ENCODE measurements at regions not wholly inside any gene's neighbourhood (a gene's known extent, or its start where the extent isn't known, plus 50 kb on each side); places are given as distances from the start of the nearest gene placed in this dataset.
A peak's percentile ranks its signal among the peaks of the same experiment; 100 is the strongest.

GRCh38 chr1:187409341-187409740, 580.6 kb downstream of the PLA2G4A start:
- TF ChIP-seq HDAC2 (IDR thresholded peaks at IDR 0.05), result no peak
- TF ChIP-seq NFE2L2 (conservative IDR thresholded peaks at IDR 0.05; ENCODE audit: low read length), result no peak
- TF ChIP-seq CBX2 (IDR thresholded peaks at IDR 0.05; ENCODE audit: borderline replicate concordance, low read depth), result no peak
- no peak for TF ChIP-seq E2F6 (IDR thresholded peaks at IDR 0.05; ENCODE audit: borderline replicate concordance, low read depth)
- TF ChIP-seq EHF (CRISPR knock-in tag; IDR thresholded peaks at IDR 0.05), result no peak
- TF ChIP-seq BHLHE40 (IDR thresholded peaks at IDR 0.05; ENCODE audit: low read depth, low read length), result no peak
- TF ChIP-seq USF2 (IDR thresholded peaks at IDR 0.05), result no peak
- 31% methylated on average over 2 of the region's 2 CpGs for WGBS (ENCODE audit: missing lambda C conversion rate)
- Histone ChIP-seq H3K4me3 (no peak overlapping the region), H3K9me3 (no peaks in the 10 kb centered on the region), H3K27ac (no peak overlapping the region), H3K4me2 (no peak overlapping the region), H3K4me1 (no peaks in the 10 kb centered on the region)
- ATAC-seq (no peak), FAIRE-seq (no peak), DNase-seq (ENCODE audit: low read depth in 1 of 2, low spot score in 1 of 2) (no peak)
- ChIA-PET CTCF (interaction anchor here (0.5 to 0.6 kb wide), 2 partner anchors 126 to 771 kb away, joined by 3 read pairs; no protein-coding TSS in a partner anchor), POLR2A (no interaction called here)

DNA sequence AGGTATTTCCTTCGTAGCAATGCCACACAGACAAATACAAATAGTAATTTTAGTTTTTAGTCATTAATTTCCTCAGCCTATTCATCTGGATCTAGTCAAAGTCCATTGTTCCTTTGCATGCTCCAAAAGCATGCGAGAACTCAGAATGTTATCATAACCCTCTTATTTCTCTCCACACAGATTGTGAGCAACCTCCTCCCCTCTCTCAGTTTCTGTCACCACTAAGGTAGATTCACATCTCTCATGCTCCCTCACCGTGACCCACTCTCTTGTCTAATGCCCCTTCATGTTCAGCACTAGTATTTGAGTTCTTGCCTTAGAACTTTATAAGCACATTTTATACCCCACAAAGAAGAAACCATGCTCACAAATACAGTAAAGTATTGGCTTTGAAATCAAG, 582.4 kb downstream of the PLA2G4A start:
- no peak for FAIRE-seq
- WGBS (ENCODE audit: missing lambda C conversion rate), result 49% methylated on average over 3 of the region's 3 CpGs
- Histone ChIP-seq H3K4me1 (no peaks in the 10 kb centered on the region), H3K27ac (no peak overlapping the region), H3K4me3 (no peak overlapping the region), H3K4me2 (no peak overlapping the region), H3K9me3 (no peaks in the 10 kb centered on the region)
- TF ChIP-seq FOSL2 (IDR thresholded peaks at IDR 0.05) (no peak), FOSL2 (CRISPR knock-in tag; IDR thresholded peaks at IDR 0.05) (no peak), HDAC2 (IDR thresholded peaks at IDR 0.05) (no peak), ZNF302 (CRISPR knock-in tag; IDR thresholded peaks at IDR 0.05) (no peak), RARB (CRISPR knock-in tag; IDR thresholded peaks at IDR 0.05) (no peak), RNF2 (IDR thresholded peaks at IDR 0.05; ENCODE audit: borderline replicate concordance, low read depth) (no peak), USF2 (IDR thresholded peaks at IDR 0.05) (no peak), TFCP2L1 (CRISPR knock-in tag; IDR thresholded peaks at IDR 0.05) (no peak)
- TF ChIP-seq, protein P1, sequence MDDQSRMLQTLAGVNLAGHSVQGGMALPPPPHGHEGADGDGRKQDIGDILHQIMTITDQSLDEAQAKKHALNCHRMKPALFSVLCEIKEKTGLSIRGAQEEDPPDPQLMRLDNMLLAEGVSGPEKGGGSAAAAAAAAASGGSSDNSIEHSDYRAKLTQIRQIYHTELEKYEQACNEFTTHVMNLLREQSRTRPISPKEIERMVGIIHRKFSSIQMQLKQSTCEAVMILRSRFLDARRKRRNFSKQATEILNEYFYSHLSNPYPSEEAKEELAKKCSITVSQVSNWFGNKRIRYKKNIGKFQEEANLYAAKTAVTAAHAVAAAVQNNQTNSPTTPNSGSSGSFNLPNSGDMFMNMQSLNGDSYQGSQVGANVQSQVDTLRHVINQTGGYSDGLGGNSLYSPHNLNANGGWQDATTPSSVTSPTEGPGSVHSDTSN (IDR thresholded peaks at IDR 0.05), result no peak
- ChIA-PET CTCF (interaction anchor here (0.6 kb wide), 1 partner anchor 252 kb away, joined by 3 read pairs; no protein-coding TSS in a partner anchor), POLR2A (no interaction called here)
- DNase-seq (ENCODE audit: low read depth in 1 of 2, low spot score in 1 of 2), result no peak
- ATAC-seq, result no peak

DNA sequence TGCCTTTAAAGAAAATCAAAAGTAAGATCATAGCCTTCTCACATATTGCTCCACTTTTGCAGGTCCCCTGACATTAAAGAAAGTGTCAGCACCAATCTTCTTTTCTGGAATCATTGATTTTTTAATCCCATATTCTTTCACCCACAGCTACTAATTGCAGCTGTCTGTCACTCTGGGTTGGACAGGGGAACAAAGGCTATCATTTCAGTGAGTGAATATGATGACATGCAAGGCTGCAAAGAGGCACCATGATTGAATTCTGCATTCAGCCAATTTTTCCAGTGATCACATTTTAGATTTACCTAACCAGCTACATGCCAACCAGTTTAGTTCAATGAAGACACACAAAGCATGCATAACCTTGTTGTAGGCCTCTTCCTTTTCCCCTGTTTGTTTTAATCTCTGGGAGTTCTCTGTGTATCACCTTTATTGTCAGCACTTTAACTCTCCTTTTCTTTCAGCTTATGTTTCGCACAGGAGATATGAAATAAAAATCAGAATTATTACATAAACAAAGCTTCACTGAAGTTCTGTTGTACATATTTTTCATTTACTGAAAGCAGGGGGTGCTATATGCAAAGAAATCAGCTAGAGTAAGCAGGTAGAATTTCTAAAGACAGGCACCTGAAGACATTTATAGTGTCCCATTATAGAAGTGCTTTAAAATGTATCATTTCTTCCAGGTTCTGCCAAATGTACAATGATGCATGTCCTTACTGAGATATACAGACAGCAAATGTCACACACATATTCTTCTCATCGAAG, 584.8 kb downstream of the PLA2G4A start:
- POLR2A ChIA-PET, result no interaction called here
- no peak overlapping the region for H3K4me2 ChIP-seq
- CTCF ChIA-PET, result interaction anchor here (0.8 to 1.4 kb wide), 3 partner anchors 8 to 1525 kb away, joined by 3 to 5 read pairs (median 3); no protein-coding TSS in a partner anchor
- H3K4me3 ChIP-seq, result no peak overlapping the region
- H3K9me3 ChIP-seq, result no peaks in the 10 kb centered on the region
- no peaks in the 10 kb centered on the region for H3K4me1 ChIP-seq
- TF ChIP-seq RNF2 (IDR thresholded peaks at IDR 0.05; ENCODE audit: borderline replicate concordance, low read depth) (no peak), HMGXB4 (CRISPR knock-in tag; IDR thresholded peaks at IDR 0.05; ENCODE audit: borderline replicate concordance) (no peak), HES2 (IDR thresholded peaks at IDR 0.05) (no peak), SMC3 (IDR thresholded peaks at IDR 0.05) (peak; percentile 53; the same call in 2 of the 3 replicates), RAD21 (conservative IDR thresholded peaks at IDR 0.05 in 1 of 2, IDR thresholded peaks at IDR 0.05 in 1 of 2) (peak; percentile 60 to 67), CBX2 (IDR thresholded peaks at IDR 0.05; ENCODE audit: borderline replicate concordance, low read depth) (no peak), CHD4 (IDR thresholded peaks at IDR 0.05; ENCODE audit: borderline replicate concordance) (no peak), CEBPB (IDR thresholded peaks at IDR 0.05) (no peak), RFX5 (IDR thresholded peaks at IDR 0.05) (no peak)
- TF ChIP-seq, protein P2, sequence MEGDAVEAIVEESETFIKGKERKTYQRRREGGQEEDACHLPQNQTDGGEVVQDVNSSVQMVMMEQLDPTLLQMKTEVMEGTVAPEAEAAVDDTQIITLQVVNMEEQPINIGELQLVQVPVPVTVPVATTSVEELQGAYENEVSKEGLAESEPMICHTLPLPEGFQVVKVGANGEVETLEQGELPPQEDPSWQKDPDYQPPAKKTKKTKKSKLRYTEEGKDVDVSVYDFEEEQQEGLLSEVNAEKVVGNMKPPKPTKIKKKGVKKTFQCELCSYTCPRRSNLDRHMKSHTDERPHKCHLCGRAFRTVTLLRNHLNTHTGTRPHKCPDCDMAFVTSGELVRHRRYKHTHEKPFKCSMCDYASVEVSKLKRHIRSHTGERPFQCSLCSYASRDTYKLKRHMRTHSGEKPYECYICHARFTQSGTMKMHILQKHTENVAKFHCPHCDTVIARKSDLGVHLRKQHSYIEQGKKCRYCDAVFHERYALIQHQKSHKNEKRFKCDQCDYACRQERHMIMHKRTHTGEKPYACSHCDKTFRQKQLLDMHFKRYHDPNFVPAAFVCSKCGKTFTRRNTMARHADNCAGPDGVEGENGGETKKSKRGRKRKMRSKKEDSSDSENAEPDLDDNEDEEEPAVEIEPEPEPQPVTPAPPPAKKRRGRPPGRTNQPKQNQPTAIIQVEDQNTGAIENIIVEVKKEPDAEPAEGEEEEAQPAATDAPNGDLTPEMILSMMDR (IDR thresholded peaks at IDR 0.05), result peak; percentile 45
- peak in 1 of 2 experiments; percentile 12 for DNase-seq (ENCODE audit: low read depth in 1 of 2, low spot score in 1 of 2)
- H3K27ac ChIP-seq, result no peak overlapping the region
- FAIRE-seq, result no peak
- peak; percentile 26 to 43; a peak in 1 of 6 replicates for ATAC-seq
- WGBS (ENCODE audit: missing lambda C conversion rate), result 15% methylated on average over 2 of the region's 2 CpGs

All from A549 (cell line).